ENCODE measurements at regions not wholly inside any gene's neighbourhood (a gene's known extent, or its start where the extent isn't known, plus 50 kb on each side); places are given as distances from the start of the nearest gene placed in this dataset.

DNA sequence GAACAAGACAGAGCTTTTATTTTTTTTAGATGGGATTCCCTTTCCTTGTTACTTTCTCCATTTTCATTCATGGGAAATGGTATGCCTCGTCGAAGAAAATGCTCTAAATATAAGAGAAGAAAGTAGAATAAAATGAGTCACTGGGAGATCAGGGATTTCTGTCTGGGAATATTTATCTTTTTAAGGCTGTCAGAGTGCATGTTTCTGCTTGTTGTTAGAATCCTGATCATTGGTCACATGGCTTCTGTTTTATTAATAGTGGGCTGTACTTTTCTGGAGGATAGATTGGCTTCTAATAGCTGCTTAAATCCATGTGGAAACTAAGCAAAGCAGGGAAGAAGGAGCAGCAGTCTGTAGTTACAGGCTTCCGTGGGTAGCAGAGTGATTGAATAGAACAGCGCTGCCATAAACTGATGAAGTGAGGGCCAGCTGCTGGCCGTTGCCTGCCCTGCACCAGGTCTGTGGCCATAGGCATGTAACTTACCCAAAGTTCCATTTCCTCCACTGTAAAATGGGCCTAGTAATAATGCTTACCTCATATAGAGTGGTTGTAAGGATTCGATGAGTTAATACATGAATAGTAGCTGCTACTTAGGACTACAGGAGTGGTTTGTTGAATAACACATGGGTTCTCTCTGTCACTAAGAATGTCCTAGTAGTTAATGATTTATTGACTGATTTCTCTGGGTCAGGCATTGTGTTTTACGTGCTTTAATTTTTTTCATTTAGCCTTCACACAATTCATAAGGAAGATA lies 289.9 kb downstream of the SATB1 start:
- no peak for ATAC-seq
- no peak for DNase-seq
- intact Hi-C loops (cut with DNase I, micrococcal nuclease), result no loop called here

DNA sequence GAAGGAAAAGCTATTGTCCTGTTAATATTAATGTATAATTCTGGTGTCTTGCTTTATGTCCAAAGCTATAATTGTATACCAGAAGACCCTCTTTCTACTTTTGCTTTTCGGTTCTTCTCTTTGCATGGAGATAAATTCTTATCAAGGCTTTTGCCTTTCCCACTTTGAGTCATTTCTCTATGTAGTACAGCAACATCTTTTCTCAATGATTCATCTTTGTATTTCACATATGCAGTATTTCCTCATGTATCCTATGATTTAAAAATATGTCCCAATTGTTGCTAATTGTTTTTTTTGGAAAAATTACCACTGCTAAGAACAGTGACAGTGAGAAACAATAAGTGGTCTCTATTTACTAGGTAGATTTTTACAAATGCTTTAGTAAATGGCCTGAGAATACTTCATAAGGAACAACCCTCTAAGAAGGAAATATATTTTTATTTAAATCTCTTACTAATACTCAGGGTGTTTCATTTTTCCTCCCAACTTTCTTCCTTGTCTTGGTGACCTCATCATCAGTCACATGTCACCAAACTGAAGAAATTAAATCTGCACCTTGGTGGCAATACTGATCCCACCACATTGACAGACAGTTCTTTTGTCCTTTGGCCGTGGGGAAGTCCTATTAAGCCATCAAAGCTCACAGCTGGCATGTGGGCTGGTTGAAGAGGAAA lies 290.6 kb downstream of the SATB1 start:
- ATAC-seq (no peak), DNase-seq (no peak)
- intact Hi-C loops (cut with DNase I, micrococcal nuclease), result no loop called here

DNA sequence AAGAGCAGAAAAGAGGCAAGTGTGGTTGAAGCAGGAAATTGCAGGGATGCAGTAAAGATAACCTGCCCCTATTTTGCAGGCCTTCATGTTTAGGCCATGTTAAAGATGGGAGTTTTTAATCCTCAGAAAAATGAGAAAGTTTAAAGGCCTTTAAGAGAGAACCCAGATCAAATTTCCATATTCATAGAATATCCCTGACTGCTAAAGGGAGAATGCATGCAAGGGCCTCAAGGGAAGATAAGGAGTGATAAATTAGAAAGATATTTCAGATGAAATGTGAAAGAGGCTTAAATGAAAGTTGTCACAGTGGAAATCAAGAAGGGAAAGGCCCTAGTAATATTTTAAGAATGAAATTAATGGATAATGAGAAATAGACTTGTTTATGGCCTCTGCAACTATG lies 292.1 kb downstream of the SATB1 start:
- no peak for DNase-seq
- no peak for ATAC-seq
- intact Hi-C loops (cut with DNase I, micrococcal nuclease), result no loop called here

DNA sequence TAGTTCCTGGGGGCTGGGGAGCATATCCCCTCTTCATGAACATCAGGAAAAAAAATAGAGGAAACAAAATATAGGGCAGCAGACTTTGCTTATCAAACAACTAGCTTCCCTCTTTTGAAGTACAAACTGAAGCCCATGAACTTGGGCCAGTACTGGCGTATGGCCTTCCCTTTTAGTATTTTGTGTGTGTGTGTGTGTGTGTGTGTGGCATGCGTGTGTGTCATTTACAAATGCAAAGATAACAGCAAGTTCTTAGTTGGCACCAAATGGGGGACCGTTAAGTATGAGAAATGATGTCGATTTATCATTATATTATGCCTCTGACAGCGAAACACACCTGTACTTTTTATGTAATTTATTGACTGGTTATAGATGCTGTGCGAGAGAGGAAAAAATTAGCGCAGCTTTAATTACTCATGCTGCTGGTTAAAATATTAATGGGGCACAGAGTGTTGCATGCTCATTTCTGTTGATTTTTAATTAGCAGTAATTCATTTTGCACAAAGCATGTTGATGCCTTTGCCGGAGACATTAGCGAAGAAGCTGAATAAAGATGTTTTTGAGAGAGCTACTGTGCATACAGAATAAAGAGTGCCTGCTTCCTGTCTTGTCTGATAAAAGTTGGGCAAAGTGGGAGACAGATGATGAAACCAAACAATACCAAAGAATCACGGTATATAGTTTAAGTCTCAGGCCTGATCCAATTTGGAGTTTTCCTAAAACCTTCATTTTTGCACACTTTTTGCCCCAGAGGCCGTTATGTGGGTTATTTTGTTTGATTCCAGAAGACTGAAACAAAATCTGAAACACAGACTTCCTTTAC lies 297.1 kb downstream of the SATB1 start:
- no peak for ATAC-seq
- no peak for DNase-seq
- intact Hi-C loops (cut with DNase I, micrococcal nuclease), result no loop called here

DNA sequence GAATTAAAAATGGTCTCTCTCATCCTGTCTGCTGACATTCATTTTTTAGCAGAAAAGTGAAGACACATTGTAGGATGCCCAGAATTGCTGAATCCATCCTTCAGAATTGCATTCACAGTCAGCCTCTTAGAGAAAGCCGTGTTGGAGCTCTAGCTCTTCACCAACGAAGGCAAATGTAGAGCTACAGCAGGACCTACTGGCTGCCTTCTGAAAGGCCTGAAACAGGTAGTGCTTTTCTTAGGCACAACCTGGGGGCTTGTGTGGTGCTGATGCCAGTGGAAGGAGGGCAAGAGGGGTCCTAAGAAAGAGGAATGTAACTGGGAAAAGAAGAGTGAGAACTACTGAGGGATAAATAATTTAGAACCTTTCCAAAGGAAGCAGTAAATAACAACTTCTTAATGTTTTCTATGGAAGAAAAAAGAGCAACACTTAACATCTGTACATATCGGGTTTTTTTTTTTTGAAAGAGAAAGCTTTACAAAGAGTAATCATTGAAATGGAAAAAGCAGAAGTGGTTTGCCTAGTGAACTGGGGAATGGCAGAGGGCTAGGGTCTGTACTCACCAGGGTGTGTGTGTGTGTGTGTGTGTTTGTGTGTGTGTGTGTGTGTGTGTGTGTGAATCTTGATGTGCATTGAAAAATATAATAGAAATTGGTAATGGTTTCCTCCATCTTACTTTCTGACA lies 297.8 kb downstream of the SATB1 start:
- intact Hi-C loops (cut with DNase I, micrococcal nuclease), result no loop called here
- no peak for ATAC-seq

DNA sequence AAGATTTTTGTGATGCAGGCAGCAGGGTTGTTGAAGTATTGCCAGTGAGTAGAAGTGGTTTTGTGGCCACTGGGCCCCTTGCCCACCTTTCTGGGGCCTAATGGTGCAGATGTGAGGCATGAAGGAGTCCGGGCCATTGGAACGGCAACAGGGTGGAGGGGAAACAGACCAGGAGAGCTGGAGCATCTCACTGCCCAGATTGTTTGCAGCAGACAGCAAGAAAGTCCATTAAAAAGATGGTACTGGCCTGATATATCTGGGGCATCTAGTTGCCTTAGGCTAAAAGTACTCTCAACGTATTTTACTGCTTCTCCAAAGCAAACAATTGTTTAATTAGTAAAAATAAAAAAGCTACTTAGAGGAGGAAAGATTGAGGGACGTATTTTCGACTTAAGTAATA lies 298.4 kb downstream of the SATB1 start:
- no peak for DNase-seq
- no peak for ATAC-seq
- intact Hi-C loops (cut with DNase I, micrococcal nuclease), result no loop called here

More for the DNA sequence above, 297.8 kb downstream of the SATB1 start:
- DNase-seq, result no peak

DNA sequence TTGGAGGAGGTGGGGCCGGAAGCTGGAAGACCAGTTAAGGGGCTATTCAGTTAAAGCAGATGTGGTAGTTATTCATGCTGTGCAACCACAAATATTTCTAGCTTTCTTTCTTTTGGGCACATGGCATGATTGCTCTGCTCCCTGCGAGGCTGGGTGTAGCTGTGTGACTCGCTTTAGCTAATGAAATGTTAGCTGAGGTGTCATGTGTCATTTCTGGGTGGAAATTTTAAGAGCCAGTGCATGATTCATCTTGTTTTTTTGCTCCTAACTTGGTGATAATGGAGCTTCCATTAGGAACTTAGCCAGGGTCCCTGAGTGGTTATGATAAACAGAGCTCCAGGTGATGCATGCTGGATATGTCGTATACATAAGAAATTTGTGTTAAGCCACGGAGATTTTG lies 300.6 kb downstream of the SATB1 start:
- ATAC-seq, result no peak
- intact Hi-C loops (cut with DNase I, micrococcal nuclease), result no loop called here

DNA sequence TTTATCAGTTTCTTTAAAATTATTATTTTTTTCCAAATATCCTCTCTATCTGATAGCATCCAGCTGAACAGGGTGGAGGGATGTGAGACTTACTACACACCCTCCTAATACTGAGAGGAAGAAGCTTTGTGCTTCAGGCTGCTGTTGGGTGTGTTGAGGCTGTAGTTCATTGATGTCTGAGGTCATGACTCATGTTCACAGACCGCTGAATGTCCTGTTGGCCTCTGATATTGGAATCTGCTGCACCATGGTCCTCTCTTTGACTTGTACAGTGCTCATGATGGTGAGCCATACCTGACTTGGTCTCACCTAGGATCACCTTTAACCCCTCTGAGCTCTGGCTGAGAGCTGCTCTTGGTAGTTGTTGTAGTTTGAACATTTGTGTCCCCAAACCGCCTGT lies 302.9 kb downstream of the SATB1 start:
- DNase-seq (no peak), ATAC-seq (no peak)
- intact Hi-C loops (cut with DNase I, micrococcal nuclease), result no loop called here

More for the DNA sequence above, 300.6 kb downstream of the SATB1 start:
- no peak for DNase-seq

DNA sequence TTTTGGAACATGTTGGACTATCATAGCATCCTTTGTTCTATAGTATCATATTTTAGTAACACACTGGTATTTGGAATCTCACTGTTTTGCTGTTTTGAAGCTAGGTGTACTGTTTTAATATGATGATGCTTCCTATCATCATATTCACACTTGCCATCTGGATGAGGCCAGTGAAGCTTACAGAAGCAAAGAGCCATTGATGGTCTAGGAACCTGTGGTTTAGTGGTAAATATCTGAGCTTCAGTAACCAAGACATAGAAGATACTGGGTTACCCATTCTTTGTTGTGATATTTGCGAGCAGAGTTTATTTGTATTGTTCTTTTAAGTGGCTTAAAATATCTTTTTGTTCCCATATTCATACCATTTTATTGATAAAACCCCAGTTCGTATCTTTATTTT lies 304.1 kb downstream of the SATB1 start:
- no peak for ATAC-seq
- intact Hi-C loops (cut with DNase I, micrococcal nuclease), result no loop called here

DNA sequence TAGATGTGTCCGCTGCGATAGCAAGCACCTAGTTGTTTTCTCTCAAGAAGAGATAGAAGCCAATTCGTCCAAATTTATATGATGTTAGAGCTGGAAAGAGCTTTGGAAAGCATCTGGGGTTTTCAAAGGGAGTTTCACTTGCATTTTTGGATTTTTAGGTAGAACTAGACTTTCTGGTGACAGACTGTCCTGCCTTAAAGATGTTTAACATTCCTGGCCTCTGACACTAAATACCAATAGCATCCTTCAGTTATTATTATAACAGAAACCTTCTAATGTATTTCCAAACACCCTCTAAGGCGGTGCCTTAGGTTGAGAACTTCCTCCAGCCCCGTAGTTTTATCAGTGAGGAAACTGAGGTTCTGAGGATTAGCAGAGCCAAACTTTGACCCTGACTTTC lies 305.3 kb downstream of the SATB1 start:
- DNase-seq, result no peak
- intact Hi-C loops (cut with DNase I, micrococcal nuclease), result no loop called here

More for the DNA sequence above, 304.1 kb downstream of the SATB1 start:
- DNase-seq, result no peak

DNA sequence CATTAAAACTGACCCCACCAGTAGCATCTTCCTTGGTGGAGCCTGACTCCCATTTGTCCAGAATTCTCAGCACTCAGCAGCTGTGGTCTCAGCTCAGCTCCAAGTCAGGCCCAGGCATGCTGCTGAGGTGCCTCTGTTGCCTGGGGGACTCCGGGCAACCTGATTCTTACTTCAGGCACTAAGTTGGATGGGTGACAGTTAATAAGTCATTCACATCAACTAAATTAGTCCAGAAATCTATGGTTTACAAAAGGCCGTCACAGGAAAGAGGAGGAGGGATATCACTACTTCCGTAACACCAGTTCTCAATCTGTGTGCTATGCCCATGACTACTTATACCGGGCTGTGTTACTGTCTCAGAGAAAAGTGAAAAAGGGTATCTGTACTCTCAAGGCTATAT lies 310.2 kb downstream of the SATB1 start:
- DNase-seq (no peak), ATAC-seq (no peak)
- intact Hi-C loops (cut with DNase I, micrococcal nuclease), result no loop called here

More for the DNA sequence above, 305.3 kb downstream of the SATB1 start:
- ATAC-seq, result no peak

DNA sequence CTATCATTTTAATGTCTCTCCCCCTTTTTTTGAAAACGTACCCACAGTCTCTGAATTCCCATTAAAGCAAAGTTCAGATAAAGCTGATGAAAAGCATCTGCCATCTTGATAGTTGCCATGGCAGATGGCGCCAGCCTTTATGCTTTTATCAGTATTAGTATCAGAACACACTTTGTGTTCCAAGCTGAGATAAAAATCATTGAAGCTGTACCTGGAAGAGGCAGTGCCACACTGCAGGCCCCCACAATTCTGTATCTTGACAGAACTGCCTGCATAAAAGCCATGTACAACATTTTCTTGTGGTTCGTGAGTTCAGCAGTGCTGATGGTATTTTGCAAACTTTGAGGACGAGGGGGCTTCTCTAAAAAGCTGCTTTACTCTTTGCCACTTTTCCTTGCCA lies 311.7 kb downstream of the SATB1 start:
- no peak for DNase-seq
- ATAC-seq, result no peak
- intact Hi-C loops (cut with DNase I, micrococcal nuclease), result no loop called here

DNA sequence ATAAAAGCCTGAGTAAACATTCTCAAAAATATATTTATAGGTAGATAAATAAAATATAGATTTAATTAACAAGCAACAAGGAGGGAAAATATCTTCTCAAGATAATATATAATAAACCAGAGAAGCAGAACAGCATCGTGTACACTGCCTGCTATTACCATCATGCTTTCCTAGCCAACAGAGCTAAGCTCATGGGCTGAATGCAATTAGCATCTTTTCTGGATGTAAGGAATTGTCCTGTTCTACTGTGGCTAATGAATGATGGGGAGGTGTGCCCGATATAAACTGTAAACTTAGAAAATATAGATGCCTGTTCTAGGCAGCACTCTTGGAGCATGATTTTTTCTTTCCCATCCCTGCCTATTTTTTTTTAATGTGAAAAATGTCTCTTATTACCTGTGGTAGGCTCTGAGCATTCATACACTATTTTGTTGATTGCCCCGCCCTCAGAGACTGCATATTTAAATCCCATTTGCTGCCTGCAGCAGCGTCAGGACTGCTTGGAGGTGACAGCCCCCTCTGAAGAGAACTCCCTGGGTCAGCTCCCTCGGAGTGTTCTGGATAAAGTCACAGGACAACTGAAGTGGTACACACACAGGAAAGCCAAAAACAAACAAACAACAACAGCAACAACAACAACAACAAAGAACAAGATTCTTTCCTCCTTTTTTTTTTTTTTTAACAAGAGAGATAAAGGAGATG lies 312.3 kb downstream of the SATB1 start:
- DNase-seq (no peak), ATAC-seq (no peak)
- intact Hi-C loops (cut with DNase I, micrococcal nuclease), result no loop called here

DNA sequence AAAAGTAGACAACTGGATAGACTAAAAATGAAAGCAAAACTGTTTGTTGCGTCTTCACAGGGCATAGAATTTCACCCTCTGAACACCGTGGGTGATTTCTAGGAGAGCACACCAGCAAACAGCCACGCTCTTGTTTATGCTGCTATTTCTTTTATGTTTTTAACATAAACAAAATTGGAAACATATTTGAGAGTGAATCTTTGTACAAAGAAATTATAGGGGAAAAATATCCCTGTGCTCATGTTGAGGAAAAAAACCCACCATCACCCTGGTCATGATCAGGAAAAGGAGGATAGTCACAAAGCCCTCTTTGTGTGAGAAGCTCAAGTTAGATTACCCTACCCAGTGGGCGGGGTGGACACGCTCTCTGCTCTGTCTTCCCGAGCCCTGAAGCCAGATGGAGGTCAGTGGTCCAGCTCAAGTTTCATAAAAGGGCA lies 313.3 kb downstream of the SATB1 start:
- DNase-seq, result no peak
- intact Hi-C loops (cut with DNase I, micrococcal nuclease), result no loop called here

DNA sequence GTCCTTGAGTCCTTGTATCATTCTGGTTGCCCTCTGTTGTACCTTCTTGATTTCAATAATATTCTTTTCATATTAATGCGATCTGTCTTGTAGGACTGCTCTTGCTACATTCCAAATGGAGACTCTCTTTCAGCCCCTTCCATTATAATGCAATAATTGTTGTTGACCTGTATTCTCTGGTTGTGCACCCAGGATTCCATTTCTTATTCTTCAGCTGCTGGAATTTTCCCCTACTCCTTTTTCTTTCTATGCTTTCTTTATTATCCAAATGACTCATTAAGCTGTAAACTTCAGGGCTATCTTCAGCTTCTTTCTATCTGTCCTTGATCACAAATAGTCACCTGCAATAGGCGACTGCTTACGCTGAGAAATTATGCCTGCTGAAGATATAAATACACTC lies 321.5 kb downstream of the SATB1 start:
- intact Hi-C loops (cut with DNase I, micrococcal nuclease), result no loop called here
- DNase-seq, result no peak
- no peak for ATAC-seq

More for the DNA sequence above, 313.3 kb downstream of the SATB1 start:
- no peak for ATAC-seq

DNA sequence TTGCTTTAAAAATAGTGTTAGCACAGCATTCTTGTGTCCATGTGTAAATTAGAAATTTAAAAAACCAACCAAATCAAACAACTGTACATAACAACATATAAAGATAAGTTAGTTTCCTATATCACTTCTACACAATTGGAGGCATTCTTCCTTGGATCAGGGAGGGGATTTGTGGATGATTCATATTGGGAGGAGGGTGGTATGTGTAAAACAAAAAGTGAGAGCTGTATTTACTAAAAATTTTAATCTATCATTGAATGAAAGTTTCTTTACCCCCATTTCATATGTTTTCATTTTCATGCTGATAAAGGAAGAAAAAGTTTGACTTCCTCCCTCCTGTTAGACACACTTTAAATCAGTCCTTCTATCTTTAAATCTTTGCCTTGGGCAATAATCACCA lies 325.0 kb downstream of the SATB1 start:
- DNase-seq (no peak), ATAC-seq (no peak)
- intact Hi-C loops (cut with DNase I, micrococcal nuclease), result no loop called here

DNA sequence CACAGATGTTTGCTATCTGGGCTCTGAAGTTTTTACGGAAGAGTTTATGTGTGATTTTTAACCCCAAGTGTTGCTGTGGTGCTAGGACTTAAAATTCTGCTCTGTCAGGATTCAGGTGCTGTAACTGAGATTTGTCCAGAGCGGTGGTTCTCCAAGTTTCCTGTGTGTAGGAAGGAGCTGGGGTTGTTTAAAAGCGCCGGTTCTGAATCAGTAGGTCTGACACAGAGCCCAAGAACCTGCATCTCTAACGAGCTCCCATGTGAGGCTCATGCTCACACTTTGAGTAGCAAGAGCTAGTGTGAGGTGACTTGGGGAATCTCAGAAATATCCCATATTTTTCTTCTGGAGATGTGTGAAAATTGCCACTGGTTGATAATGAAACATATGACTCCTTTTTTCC lies 325.5 kb downstream of the SATB1 start:
- DNase-seq (no peak), ATAC-seq (no peak)
- intact Hi-C loops (cut with DNase I, micrococcal nuclease), result no loop called here

DNA sequence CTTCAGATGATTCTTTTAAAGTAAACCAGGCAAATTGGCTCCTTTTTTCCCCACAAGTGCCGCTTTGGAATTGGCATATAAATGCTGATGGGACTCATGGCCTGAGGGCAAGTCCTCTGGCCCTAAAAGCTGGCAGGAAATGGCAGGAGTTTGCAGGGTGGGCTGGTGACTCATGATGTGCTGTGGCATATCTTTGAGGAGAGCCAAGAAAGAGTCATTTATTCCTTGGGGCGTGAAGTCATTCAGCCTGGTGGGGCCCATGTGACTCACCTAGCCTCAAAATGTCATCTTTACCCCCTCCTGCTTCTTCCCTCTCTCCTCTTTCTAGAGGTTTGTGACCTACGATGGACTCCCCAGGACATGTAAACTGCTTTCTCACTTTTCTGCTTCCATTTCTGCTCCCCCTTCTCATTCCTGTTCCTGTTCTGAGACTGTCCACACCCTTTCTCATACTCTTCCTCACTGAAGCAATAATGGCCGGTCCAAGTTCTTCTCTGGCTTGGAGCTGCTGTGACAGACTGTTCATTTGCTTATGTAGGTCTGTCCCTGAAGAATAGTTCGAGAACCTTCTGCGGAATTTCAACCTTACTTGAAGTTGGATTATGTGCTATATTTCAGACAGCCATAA lies 326.1 kb downstream of the SATB1 start:
- DNase-seq (no peak), ATAC-seq (no peak)
- intact Hi-C loops (cut with DNase I, micrococcal nuclease), result no loop called here
